CD4-positive, alpha-beta T cell treated with Interleukin-15 for 4 hours (primary cell): ENCODE measurements at regions not wholly inside any gene's neighbourhood (a gene's known extent, or its start where the extent isn't known, plus 50 kb on each side); places are given as distances from the start of the nearest gene placed in this dataset.
"Not testable (repeated sequence)": the region's sequence is repeated elsewhere in the genome, so short reads cannot be mapped to it uniquely, and the experiment has no call there.

ENCODE experiments used
- DNase-seq: peaks from one replicate; pipeline ENCODE4 v3.0.0-alpha.2; 2020; ENCODE audit warnings: low spot score

DNA sequence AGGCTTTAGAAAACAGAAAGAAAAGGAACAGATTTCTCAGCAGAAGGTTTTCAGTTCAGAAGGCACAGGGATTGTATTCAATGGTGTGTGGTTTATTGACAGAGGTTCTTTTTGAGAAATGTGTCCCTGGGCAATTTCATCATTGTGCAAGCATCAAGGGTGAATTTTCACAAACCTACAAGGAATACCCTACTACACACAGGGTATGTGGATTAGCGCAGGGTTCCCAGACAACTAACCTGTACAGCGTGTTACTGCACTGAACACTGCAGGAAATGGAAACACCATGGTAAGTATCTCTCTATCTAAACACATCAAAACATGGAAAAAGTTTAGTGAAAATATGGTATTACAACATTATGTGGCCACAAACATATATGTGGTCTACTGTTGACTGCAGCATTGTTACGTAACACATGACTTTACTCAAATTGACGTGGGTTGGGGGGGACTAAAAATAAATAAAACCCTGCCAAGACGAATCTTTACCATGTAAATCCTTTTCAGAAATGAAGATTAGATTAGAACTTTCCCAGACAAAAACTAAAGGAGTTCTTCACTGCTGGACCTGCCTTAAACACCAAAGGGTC is 893.1 kb downstream of the TMEM121 start:
- DNase-seq = no peak

DNA sequence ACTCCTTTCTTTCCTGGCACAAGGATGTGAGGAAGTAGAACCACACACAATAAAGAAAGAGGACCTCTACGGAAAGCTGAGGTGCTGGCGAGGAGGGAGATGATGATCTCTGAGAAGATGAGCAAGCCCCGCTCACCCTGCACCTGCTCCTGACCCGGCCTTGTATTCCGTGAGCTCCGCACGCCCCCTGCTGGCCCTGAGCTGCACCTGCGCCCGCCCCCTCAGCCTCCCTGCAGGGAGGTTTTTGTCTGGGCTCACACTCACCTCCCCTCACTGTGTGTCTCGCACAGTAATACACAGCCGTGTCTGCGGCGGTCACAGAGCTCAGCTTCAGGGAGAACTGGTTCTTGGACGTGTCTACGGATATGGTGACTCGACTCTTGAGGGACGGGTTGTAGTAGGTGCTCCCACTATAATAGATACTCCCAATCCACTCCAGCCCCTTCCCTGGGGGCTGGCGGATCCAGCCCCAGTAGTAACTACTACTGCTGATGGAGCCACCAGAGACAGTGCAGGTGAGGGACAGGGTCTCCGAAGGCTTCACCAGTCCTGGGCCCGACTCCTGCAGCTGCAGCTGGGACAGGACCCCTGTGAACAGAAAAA is 895.1 kb downstream of the TMEM121 start:
- DNase-seq = peak; percentile 77

DNA sequence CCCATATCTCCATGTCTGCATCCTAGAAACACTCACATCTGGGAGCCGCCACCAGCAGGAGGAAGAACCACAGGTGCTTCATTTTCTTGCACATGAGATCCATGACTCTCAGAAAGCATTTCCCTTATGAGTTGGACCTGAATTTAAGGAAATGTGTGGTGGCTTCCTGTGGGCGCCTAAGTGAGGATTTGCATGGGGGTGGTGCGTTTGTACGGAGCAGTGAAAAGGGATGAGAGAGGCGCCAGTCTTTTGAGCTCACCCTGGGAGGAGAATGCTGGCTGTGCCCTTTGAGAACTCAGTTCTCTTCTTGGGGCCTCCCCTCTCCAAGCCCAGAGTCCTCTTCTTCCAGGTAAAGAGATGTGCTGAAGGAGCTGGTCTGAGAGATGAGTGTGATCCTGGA is 895.7 kb downstream of the TMEM121 start:
- DNase-seq = no peak

DNA sequence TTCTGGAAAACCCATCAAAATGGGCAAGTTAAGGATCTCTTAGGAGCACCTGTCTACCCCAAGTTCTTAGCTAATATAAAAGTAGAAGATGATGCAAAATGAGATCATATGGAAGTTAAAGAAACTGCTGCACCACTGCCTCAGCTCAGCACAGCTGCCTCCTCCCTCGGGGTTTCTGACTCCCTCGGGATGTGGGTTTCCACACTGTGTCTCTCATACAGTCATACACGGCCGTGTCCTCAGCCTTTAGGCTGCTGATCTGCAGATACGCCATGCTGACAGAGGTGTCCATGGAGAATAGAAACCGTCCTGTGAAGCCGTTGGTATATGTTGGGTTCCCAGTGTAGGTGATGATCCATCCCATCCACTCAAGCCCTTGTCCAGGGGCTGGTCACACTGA is 898.8 kb downstream of the TMEM121 start:
- not testable (repeated sequence) for DNase-seq

DNA sequence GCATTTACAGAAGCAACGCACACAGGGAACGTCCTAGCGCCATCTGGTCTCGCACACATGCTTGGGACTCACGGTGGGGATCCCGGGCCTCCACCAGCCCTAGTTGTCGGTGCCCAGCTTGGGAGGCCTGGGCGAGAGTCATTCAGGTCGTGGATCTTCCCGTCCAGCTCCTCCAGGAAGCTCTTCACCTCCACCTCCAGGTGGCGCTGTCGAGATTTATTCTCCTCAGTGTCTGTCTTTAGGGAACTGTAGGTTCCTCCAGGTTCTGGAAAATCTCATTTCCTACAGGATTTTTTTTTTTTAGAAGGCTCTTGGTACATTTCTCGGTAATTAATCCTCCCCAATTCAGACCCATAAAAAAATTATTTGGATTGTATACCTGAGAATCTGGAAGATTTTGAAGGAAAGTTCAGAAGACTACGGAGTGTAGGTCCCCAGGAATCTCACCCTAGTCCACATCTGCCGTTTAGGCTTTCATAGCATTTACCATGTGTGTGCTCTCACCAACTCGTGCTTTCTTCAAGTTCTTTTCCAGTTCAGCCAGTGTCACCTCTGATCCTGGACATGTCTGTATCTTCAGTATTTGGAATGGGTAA is 910.0 kb downstream of the TMEM121 start:
- DNase-seq = peak; percentile 41

DNA sequence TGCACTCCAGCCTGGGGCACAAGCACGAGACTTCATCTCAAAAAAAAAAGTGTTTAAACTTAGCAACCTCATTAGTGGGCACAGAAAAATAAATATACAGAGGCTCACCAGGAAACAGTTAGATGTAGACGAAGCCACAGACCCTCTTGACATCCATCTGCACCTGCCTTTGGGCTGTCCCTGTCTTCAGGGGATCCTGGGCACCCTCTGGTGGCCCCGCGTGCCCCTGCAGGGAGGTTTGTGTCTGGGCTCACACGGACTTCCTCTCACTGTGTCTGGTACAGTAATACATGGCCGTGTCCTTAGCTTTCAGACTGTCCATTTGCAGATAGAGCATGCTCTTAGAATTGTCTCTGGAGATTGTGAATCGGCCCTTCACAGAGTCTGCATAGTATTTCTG is 916.5 kb downstream of the TMEM121 start:
- DNase-seq = peak; percentile 14

DNA sequence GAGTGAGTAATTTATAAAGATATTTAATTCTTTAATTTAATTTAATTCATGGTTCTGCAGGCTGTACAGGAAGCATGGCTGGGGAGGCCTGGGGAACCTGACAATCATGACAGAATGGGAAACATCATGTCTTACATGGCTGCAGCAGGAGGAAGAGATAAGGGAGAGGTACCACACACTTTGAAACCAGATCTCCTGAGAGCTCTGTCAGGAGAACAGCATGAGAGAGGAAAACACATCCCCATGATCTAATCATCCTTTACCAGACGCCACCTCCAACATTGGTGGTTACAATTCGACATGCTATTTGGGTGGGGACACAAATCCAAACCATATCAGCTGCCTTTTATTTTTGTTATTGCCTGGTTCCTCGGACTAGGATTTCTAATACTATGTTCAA is 928.6 kb downstream of the TMEM121 start:
- DNase-seq = no peak

DNA sequence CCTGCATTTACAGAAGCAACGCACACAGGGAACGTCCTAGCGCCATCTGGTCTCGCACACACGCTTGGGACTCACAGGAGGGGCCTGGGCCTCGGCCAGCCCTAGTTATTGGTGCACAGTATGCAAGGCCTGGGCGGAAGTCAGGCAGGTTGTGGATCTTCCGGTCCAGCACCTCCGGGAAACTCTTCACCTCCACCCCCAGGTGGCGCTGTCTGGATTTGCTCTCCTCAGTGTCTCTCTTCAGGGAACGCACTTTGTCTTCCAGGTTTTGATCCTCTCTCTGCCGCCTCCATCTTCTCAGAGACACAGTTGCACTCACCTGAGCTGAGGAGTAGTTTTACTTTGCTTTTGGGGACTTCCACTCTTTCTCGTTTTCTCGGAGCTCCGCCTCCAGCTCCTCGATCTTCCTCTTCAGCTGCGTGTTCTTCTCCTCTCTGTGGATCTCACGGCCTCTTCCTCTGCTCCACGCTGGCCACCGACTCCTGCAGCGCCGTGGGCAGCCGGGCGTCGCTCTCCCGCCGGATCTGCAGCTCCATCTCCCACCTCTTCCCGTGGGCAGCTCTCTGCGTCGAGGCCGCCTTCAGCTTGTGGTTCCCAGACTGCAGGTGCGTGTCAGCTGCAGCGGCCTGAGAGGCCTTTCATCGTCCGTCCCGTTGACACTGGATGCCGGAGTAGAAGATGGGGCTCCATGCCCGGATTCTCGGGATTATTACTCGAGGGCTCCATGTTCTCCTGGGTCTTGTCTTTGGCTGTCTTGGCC is 933.8 kb downstream of the TMEM121 start:
- peak; percentile 68 for DNase-seq

DNA sequence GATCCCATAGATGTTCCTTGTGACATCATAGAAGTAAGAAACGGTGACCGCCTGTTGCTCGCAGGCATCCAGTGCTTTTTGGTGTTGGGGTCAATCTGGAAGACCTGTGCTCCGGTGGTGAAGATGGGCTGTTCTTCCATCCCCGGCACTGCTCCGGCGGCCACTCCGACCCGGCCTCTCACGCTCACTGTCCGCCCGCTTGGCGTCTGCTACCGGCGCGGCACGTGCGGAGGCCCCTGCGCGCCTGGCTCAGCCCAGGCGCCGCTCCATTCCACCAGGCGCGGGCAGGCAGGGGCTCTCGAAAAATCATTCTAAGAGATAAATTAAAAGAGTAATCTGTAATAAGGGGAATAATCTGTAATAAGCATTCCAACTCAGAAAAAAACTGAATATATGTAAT is 934.5 kb downstream of the TMEM121 start:
- no peak for DNase-seq

DNA sequence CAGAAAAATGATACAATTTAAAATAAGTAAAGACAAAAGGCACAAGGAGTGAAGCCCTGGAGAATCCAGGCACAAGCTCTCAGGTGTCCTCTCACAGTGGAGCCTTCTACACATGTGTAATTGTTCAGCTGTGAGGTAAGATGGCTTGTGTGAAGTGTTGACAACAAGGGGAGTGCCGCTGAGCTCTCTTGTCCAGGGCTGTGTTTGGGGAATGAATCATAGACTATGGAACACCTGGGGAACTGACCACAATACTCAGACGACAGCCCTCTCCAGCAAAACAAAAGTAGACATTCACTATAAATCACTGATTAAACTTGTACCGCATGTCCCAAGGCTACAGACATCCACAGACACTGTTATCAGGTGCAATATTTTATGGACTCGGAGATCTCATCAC is 940.1 kb downstream of the TMEM121 start:
- DNase-seq = not testable (repeated sequence)

DNA sequence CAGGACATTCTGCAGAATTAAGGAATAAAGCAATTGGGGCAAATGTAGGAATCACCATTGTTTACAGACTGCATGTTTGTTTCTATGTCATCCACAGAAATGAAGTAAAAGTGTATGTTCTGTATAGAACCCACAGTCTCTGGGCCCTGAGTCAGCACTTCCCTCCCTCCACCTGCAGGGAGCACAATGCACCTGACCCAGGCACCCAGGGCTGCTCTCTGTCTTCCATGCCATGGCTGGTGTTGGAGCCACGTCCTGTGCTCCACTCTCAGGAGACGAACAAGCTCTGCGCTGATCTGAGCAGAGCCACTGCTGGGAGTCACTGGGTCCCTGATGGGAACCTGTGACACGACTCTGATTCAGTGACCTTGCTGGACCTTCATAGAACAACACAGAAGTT is 942.5 kb downstream of the TMEM121 start:
- peak; percentile 31 for DNase-seq

DNA sequence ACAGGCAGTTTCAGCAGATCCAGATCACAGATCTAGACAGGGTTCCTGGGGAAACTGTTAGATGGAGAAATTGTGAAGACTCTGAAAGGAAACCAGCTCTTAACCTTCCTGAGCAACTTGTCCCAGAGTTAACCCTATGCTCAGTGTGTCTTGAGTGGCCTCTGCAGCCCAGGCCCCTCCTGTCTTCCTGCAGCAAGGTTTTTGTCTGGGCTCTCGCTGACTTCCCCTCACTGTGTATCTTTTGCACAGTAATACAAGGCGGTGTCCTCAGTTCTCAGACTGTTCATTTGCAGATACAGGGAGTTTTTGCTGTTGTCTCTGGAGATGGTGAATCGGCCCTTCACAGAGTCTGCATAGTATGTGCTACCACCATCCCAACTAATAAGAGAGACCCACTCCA is 943.6 kb downstream of the TMEM121 start:
- DNase-seq = not testable (repeated sequence)

DNA sequence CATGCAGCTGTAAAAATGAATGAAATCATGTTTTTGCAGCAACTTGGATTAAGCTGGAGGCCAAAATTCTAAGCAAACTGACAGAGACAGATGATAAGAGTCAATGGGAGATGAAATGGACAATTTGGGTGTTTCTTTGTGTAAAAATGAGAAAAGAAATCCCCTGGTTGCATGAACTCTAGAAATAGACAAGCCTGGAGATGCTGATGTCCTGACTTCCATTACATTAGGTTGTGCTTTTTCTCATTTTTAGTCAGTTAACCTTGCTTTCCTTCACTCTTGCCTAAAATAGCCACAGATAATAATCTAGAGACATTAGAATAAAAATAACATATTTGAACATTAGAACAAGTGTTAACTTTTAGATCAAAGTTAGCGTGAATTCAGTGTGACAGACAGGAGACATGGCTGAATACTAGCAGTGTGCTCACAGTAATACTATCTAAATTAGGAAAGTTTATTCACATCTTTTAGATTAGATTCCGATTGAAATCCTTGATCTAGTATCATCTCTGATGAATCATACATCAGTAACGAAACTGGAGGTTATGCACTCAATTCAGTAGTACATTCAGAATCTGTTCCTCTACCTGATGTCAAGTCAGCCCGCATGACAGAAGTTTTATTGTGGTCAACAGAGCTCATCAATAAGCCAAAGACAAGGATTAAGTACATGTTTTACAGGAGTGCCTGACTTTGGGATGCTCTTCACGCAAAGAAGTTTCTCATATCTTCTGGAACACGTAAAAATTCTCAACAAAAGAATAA is 948.1 kb downstream of the TMEM121 start:
- DNase-seq = not testable (repeated sequence)

DNA sequence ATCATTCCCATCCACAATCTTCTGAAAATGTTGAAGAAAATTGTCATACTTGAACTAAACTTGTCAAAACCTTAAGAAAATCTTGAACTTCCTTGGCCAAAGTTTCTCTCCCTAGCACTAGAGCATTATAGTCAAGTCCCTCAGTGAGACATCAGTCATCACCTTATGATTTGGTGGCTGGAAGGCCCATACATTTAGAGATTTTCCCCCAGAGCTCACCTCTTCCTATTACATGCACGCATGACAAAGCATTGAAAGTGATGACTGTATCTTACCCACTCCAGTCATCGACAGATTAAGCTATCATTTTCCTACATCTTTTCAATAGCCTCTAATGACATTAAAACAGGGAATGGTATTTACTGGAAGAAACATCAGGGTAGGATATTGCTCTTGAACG is 948.8 kb downstream of the TMEM121 start:
- not testable (repeated sequence) for DNase-seq

DNA sequence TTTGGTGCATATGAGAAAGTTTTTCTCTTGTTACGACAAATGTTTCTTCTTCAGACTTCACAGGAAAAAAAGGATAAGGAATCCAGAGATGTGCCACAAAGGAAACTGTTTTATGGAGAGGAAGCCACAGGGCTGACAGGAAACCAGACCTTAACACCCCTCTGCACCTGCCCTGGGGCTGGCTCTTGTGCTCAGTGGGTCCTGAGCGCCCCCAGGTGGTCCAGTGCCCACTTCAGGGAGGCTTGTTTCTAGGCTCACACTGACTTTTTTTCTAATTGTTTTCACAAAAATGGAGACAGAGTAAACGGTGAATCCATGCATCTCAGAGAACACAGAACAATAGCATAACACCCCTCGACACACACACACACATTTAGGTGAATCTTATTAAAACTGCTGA is 951.2 kb downstream of the TMEM121 start:
- DNase-seq = not testable (repeated sequence)

DNA sequence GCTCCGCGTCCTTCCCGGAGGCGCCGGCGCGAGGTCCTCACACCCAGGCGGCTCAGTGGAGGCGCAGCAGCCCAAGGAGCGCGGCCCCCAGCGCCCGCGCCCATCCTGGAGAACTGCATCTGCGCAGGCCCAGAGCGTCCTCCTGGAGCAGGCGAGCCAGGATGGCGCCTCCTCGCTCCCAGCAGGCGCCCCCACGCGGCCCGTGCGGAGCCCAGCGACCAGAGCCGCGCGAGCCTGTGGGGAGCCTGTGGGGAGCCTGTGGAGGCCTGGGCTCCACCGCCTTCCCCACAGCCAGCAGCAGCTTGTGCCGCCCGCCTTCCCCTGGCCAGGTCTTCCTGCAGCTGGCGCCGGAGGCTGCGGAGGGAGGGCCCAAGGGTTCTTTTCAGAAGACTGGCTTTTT is 953.9 kb downstream of the TMEM121 start:
- DNase-seq = not testable (repeated sequence)

DNA sequence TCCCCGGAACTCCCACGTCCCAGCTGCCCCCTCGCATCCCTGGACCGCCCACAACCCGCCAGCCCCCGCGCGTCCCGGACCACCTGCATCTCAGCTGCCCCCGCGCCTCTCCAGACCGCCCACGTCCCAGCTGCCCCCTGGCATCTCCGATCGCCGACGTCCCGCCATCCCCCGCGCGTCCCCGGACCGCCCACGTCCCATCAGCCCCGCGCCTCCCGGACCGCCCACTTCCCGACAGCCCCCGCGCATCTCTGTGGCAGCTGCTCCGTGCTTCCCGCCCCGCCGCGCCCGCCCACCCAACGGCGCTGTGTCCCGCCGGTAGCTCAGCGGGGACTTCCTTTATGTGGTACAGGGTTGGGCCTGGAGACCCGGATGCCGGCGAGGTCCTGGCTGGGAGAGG is 955.8 kb downstream of the TMEM121 start:
- DNase-seq = not testable (repeated sequence)

DNA sequence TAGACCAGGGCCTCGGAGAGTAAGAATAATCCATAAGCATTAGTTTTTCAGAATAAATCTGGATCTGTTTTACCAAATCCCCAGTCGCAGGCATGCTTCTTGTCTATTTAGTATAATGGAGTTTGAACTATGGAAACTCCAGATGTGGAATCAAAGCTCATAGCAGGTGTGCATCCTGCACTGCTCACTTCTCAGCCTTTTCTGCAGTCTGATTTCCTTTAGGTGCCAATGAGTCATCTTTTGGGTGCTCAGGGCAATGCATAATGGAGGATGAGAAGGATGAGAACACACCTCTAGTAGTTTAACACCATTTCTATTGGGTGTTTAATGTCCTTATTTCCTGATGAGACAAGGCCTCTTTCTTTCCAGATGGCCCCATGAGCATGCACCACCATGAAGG is 961.2 kb downstream of the TMEM121 start:
- no peak for DNase-seq

DNA sequence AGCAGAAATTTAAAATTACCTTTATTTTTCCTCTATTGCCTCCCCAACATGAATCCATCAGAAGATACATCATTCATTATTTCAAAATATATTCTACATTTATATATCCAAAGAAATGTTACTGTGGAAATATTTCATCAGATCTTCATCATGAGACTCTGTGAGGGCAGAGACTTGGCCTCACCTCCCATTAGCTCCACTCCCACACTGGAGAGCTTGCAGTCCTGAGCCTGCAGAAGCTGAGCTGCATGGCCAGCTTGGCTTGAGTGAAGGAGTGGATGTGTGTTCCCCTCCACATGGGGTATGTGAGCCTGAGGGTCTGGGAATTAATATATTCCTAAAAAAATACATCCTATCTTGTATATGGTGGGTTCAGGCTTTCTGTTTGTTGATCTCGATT is 961.9 kb downstream of the TMEM121 start:
- DNase-seq = no peak

DNA sequence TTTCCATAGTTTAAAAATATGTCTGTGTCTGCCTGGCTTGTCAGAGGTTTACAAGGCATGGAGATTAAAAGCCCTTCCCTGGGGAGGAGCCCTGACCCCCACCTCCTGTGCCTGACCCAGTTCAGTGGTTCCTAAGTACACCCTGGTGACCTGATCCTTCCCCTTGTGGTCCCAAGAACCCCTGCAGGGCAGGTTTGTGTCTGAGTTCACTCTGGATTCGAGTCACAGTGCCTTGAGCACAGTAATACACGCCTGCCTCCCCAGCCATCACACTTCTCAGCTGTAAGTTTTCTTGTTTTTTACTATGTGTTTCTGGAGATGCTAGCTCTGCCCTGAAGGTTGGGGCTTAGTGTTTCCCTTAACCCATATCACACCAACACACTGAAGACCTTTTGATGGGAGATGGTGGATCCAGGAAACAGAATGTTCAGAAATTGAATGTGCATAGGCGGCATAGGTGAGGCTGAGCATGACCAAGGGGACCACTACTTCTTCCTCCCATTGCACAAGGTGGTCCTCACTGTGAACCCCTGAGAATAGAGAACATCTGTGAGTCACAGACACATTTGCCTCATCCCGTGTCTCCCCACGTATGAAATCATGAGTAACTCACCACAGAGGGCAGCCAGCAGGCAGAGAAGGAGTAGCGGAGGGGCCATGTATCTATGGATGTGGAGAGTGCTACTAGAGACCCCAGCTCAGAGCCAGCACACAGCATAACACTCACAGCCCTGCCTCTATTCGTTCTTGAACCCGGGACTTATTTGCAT is 962.9 kb downstream of the TMEM121 start:
- DNase-seq = no peak

DNA sequence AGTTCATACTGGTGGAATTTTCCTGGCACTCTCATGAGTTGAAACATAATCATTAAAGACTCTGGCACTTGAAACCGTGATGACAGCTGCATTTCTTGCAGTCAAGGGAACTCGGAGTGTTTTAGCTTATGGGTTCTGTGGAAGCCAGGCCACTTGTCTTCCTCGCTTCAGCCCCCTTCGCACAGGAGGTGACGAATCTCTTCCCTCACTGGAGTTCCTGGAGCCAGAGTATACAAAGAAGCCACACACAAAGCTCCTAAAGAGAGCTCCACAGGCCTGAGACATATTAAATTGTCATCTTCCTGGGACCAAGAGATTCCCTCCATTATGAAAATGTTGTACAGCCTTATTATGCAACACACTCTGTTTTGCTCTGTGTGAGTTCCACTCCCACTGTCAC is 964.1 kb downstream of the TMEM121 start:
- DNase-seq = no peak

DNA sequence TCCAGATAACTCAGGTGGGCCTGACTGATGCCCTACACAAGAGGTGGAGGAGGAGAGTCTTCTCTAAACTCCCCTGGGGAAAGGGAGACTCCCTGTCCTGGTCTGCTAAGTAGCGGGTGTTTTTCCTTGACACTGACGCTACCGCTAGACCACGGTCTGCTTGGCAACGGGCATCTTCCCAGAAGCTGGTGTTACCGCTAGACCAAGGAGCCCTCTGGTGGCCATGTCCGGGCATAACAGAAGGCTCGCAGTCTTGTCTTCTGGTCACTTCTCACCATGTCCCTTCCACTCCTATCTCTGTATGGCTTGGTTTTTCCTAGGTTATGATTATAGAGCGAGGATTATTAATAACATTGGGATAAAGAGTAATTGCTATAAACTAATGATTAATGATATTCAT is 965.5 kb downstream of the TMEM121 start:
- DNase-seq = no peak
